IPS-15b (cell line): ENCODE measurements at regions not wholly inside any gene's neighbourhood (a gene's known extent, or its start where the extent isn't known, plus 50 kb on each side); places are given as distances from the start of the nearest gene placed in this dataset.

ENCODE experiments used
- H3K27me3 ChIP-seq: one replicate; pipeline ENCODE4 v1.6.1; 2013; ENCODE audit warnings: low read length; ENCODE audit not compliant: control insufficient read depth, insufficient read depth
- H3K36me3 ChIP-seq: one replicate; pipeline ENCODE4 v1.6.1; 2013; ENCODE audit warnings: low read length; ENCODE audit not compliant: control insufficient read depth, insufficient read depth
- H3K4me1 ChIP-seq: one replicate; pipeline ENCODE4 v1.6.1; 2013; ENCODE audit warnings: mild to moderate bottlenecking, low read length; ENCODE audit not compliant: control insufficient read depth, insufficient read depth
- H3K4me3 ChIP-seq: one replicate; pipeline ENCODE4 v1.5.1; 2013; ENCODE audit warnings: low read depth, low read length
- H3K9ac ChIP-seq: one replicate; pipeline ENCODE4 v1.6.1; 2013; ENCODE audit warnings: low read depth, mild to moderate bottlenecking, low read length
- H3K9me3 ChIP-seq: one replicate; pipeline ENCODE4 v1.6.1; 2013; ENCODE audit warnings: mild to moderate bottlenecking, low read length; ENCODE audit not compliant: control insufficient read depth, insufficient read depth

DNA sequence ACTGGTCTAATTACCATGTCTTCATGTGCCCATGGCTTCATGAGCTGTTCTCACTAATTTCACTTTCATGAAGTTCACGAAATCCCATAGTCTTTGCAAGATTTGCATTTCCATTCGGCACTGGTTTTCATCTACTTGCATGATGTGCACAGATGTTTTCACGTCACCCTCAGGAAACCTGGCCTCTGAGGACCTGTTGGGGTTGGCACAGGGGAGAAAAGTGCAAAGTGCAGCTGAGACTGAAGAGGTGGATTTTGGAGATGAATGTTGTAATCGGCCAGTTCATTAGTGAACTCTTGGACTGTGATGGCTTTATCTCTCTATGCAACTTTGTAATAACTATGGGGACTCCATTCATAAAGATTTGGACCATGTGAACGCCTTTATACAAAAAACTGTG, 80.2 kb upstream of the SULF2 start:
- H3K36me3 ChIP-seq = no peaks in the 10 kb centered on the region
- no peak overlapping the region for H3K9ac ChIP-seq
- H3K4me3 ChIP-seq = no peak overlapping the region
- no peaks in the 10 kb centered on the region for H3K27me3 ChIP-seq
- no peaks in the 10 kb centered on the region for H3K4me1 ChIP-seq
- no peaks in the 10 kb centered on the region for H3K9me3 ChIP-seq

DNA sequence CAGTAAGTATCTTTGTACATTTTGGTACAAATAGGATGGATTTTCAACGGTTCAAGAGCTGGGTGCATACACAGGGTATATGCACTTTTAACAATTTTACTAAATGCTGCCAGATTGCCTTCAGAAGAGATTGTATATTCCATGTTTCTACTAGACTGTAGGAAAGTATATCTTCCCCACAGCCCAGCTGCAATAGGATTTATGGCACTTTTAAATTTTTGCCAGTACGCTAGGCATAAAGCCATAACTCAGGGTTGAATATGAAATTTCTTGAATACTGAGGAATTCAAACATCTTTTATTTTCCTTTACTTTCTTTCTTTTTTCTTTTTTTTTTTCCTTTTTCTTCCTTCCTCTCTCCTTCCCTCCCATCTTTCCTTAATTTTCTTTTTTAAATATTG, 78.7 kb upstream of the SULF2 start:
- no peaks in the 10 kb centered on the region for H3K36me3 ChIP-seq
- H3K4me3 ChIP-seq = no peak overlapping the region
- H3K27me3 ChIP-seq = no peaks in the 10 kb centered on the region
- no peak overlapping the region for H3K9ac ChIP-seq
- H3K4me1 ChIP-seq = no peaks in the 10 kb centered on the region
- H3K9me3 ChIP-seq = no peaks in the 10 kb centered on the region

DNA sequence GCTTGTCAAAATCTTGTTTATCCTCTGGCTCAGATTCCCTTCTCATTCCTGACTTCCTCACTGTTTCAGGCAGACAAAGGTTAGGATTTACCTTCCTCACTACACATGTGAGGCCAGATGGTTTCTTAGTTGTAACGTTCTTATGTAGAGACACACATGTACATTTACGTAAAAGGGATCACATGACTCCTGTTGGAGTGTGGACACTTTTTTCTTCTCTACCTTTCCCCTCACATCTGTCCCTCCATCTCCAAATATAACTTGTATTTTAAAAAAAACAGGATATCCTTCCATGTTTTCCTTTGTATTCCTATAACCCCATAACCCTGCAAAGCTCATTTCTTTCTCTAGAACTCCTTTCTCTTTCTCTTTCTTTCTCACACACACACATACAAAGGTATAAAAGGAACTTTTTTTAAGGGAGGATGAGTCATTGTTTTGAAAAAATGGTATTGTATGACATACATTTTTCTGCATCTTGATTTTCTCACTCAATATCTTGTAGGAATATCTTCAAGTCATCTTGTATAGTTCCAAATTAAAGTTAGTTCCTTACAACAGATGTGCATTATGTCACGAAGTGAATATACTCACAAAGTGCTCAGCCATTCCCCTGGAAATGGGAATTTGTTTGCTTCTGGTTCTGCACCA, 78.2 kb upstream of the SULF2 start:
- Histone ChIP-seq H3K4me1 (no peaks in the 10 kb centered on the region), H3K4me3 (no peak overlapping the region), H3K9ac (no peak overlapping the region), H3K27me3 (no peaks in the 10 kb centered on the region), H3K36me3 (no peaks in the 10 kb centered on the region), H3K9me3 (no peaks in the 10 kb centered on the region)

DNA sequence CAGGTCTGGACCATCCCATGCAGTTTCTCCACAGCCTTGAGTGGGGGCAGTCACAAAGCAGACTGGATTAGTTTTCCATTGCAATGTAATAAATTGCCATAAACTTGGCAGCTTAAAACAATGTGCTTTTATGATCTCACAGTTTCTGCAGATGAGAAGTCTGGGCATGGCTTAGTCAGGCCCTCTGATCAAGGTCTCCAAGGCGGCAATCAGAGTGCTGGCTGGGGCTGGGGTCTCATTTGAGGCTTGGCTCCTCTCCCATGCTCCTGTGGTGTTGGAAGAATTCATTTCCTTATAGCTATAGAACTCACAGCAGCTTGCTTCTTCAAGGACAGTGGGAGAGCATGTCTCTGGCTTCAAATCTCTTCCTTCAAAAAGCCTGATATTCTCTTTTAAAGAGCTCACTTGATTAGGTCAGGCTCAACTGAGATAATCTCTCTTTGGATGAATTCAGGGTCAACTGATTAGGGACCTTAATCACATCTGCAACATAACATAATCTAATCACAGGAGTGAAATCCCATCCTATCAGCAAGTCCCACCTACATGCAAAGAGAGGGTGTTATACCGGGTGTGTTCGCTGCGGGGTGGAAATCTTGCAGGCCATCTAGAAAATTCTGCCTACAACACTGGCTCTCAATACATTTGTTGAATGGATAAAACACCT, 77.4 kb upstream of the SULF2 start:
- Histone ChIP-seq H3K4me1 (no peaks in the 10 kb centered on the region), H3K9ac (no peak overlapping the region), H3K4me3 (no peak overlapping the region), H3K27me3 (no peaks in the 10 kb centered on the region), H3K36me3 (no peaks in the 10 kb centered on the region), H3K9me3 (no peaks in the 10 kb centered on the region)

DNA sequence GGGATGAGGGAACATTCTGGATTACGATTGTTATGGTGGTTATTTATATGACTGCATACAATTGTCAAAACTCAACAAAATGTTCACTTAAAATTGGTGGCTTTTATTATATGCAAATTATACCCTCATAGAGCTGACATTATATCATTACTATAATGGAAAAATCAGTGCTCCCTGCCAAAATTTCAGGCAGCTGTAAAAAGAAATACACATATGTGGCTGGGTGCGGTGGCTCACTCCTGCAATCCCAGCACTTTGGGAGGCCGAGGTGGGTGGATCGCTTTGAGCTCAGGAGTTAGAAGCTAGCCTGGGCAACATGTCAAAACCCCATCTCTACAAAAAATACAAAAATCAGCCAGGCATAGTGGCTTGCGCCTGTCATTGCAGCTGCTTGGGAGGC, 75.8 kb upstream of the SULF2 start:
- no peak overlapping the region for H3K4me3 ChIP-seq
- no peaks in the 10 kb centered on the region for H3K27me3 ChIP-seq
- H3K4me1 ChIP-seq = no peaks in the 10 kb centered on the region
- no peaks in the 10 kb centered on the region for H3K36me3 ChIP-seq
- no peak overlapping the region for H3K9ac ChIP-seq
- no peaks in the 10 kb centered on the region for H3K9me3 ChIP-seq

DNA sequence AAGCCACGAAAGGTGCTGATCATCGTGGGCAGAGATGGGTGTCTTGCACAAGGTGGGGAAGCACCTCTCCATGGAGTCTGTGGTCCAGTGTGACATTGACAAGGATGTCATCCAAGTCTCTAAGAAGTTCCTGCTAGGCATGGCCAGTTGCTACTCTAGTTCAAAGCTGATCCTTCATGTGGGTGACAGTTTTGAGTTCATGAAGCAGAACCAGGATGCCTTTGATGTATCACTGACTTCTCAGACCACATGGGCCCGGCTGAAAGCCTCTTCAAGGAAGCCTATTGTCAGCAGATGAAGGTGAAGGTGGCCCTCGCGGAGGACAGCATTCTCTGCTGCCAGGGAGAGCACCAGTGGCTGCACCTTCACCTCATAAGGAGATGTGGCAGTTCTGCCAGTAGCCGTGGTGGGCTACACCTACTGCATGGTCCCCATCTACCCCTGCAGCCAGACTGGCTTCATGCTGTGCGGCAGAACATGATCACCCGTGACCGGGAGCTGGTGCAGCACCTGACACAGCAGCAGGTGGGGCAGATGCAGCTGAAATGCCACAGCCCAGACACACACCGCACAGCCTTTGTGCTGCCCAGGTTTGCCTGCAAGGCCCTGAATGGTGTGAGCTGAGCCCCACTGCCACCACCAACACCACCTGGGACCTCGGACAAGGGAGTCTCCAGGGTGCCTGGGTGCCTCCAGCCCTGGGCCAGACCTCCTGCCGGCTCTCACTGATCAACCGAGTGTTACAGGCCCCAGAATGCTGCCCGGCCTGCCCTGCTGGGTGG, 75.0 kb upstream of the SULF2 start:
- Histone ChIP-seq H3K9me3 (no peaks in the 10 kb centered on the region), H3K27me3 (no peaks in the 10 kb centered on the region), H3K4me1 (no peaks in the 10 kb centered on the region), H3K4me3 (no peak overlapping the region), H3K36me3 (no peaks in the 10 kb centered on the region), H3K9ac (no peak overlapping the region)

DNA sequence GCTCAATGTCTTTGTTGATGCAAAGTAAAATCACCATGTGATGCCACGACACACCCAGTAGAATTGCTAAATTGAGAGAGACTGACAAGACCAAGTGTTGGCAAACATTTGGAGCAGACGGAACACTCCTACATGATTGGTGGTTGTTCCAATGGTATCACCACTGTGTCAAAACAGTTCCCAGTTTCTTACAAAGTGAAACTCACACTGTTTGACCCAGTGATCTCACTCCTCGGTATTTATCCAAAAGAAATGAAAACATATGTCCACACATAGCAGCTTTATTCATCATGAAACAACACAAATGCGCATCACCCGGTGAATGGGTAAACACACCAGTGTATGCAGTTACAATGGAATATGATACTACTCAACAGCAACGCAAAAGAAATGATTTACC, 74.0 kb upstream of the SULF2 start:
- no peak overlapping the region for H3K4me3 ChIP-seq
- no peaks in the 10 kb centered on the region for H3K4me1 ChIP-seq
- H3K27me3 ChIP-seq = no peaks in the 10 kb centered on the region
- no peaks in the 10 kb centered on the region for H3K36me3 ChIP-seq
- H3K9me3 ChIP-seq = no peaks in the 10 kb centered on the region
- no peak overlapping the region for H3K9ac ChIP-seq

DNA sequence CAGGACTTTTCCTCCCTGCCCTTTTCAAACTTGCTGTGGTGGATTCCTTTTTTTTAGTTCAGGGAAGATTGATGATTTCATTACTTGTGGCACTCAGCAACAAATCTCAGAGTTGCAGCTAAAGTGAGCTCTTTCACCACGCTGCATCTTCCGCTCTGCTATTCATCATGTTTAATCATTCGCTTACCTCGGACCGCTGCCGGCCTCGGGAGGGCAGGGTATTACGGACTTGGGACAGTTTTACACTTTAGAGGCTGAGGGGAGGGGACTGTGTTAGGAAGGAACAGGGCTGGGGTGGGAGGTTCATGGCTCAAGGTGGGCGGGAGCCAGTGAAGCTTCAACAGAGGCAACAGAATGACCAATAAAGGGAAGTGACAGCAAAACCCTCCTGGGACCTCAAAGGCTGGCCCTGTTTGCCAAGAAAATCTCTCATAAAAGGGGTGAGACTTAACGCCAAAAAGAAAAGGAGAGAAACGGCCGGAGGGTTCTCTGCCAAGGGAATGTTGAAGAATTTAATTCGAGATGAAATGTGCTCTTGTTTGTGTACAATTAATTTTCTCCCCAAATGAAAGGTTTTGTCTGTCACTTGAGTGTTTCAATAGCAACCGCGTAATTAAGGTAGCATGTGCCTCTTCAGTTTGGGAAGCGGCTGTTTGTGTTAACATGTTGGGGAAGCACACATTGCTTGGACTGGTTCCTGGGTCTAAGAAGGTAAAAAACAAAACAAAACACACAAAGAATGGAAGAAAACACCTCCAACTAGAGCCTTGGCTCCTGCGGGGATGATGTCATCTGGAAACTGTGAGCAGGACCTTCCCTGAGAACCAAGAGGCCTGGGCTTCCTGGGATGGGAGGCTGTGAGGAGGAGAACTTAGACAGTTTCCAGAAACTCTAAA, 72.5 kb upstream of the SULF2 start:
- no peaks in the 10 kb centered on the region for H3K27me3 ChIP-seq
- no peaks in the 10 kb centered on the region for H3K4me1 ChIP-seq
- no peak overlapping the region for H3K9ac ChIP-seq
- no peaks in the 10 kb centered on the region for H3K36me3 ChIP-seq
- no peaks in the 10 kb centered on the region for H3K9me3 ChIP-seq
- no peak overlapping the region for H3K4me3 ChIP-seq

DNA sequence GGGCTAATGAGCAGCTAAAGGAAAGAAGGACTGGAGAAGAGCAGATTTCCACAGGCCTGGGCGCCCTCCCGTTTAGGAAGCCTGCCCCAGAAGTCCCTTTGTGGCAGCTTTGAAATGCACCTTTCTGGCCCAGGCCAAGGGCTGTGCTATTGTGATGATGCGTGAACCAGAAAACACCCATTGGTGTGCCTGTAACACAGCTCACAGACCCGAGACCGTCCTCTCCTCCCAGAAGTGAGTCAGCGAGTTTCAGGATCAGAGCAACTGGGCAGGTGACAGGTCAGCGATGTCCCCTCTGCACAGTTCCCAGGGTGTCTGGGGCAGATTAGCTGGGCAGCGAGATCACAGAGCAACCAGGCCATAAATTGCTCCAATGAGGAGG, 71.9 kb upstream of the SULF2 start:
- Histone ChIP-seq H3K36me3 (no peaks in the 10 kb centered on the region), H3K4me1 (no peaks in the 10 kb centered on the region), H3K9me3 (no peaks in the 10 kb centered on the region), H3K9ac (no peak overlapping the region), H3K4me3 (no peak overlapping the region), H3K27me3 (no peaks in the 10 kb centered on the region)

DNA sequence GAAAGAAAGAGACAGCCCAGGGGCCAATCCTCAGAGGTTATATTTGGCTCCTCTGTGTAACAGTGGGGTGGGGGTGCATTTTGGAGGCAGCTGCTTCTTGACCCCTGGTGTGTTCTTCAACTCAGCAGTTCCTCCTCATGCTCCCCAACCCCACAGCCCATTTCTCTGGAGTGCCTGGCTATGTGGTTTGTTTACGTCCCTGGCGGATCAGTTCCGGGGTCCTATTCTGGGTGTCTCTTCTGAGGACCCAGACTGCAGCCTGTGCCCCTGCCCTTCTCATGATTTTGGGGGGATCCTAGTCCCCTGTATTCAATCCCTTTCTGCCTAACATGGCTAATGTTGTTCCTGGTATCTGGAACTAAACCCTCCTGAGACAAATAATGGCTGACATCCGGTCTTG, 70.5 kb upstream of the SULF2 start:
- Histone ChIP-seq H3K9me3 (no peaks in the 10 kb centered on the region), H3K4me1 (no peaks in the 10 kb centered on the region), H3K36me3 (no peaks in the 10 kb centered on the region), H3K9ac (no peak overlapping the region), H3K4me3 (no peak overlapping the region), H3K27me3 (no peaks in the 10 kb centered on the region)

DNA sequence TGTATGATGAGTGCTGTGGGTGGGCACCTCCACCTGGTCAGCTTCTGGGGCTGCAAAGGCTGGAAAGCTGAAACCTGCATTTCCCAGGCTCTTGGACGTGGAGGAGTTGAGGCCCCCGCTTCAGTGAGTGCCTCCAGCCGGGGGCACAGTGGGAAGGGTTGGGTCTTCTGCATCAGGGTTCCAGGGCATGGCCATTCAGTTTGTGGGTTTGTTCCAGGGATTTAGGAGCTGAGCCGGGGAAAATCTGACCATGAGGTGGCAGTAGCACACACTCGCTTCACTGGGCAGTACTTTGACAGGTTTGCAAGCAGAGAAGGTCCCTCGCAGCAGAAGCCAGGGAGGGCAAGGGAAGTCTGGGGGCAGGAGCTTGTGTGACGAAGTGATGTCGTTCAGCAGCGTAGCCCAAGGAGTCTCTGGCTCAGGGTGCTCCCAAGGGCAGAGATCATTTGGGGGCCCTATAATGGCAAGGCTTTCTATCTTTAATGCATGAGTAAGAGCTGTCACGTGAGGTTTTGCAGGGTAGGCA, 69.5 kb upstream of the SULF2 start:
- H3K9me3 ChIP-seq = no peaks in the 10 kb centered on the region
- H3K36me3 ChIP-seq = no peaks in the 10 kb centered on the region
- H3K4me3 ChIP-seq = no peak overlapping the region
- no peak overlapping the region for H3K9ac ChIP-seq
- no peaks in the 10 kb centered on the region for H3K4me1 ChIP-seq
- no peaks in the 10 kb centered on the region for H3K27me3 ChIP-seq
